ENCODE measurements at regions not wholly inside any gene's neighbourhood (a gene's known extent, or its start where the extent isn't known, plus 50 kb on each side); places are given as distances from the start of the nearest gene placed in this dataset.

- TF ChIP-seq CTCF (IDR thresholded peaks at IDR 0.05): no peak
- TF ChIP-seq ZFX (IDR thresholded peaks at IDR 0.05; ENCODE audit: borderline replicate concordance): no peak
Observed at GRCh38 chr6:67666177-67666964, 968.7 kb upstream of the ADGRB3 start.
